ENCODE measurements at regions not wholly inside any gene's neighbourhood (a gene's known extent, or its start where the extent isn't known, plus 50 kb on each side); places are given as distances from the start of the nearest gene placed in this dataset.

DNA sequence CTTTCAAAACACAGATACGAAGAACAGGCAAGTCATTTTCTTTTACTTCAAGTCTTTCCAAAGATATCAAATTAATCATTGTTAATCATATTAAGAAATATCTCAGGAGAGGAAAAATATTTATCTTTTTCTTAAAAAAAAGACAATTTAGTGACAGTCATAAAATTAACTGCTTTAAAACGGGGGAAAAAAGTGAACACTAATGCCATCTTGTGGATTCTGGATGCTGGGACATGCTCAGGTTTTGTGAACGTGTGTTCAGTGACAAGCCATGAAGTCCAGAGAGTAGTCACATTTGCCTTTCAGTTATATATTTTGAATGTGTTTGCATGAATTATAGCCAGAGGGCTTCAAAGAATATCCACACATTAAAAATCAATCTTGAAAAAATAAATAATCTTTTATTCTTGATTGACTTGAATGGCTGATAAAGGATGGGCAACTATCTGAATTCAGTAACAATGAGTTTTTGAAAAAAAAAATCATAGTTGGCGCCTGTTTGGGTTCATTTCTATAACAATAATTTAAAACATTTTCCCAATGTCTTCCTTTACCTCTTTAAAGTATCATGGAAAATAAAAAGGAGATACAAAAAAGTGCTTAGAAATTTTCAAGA, 74.7 kb upstream of the NOX3 start:
- no peak for TF ChIP-seq POLR2A (IDR thresholded peaks at IDR 0.05)
- TF ChIP-seq, protein P1, sequence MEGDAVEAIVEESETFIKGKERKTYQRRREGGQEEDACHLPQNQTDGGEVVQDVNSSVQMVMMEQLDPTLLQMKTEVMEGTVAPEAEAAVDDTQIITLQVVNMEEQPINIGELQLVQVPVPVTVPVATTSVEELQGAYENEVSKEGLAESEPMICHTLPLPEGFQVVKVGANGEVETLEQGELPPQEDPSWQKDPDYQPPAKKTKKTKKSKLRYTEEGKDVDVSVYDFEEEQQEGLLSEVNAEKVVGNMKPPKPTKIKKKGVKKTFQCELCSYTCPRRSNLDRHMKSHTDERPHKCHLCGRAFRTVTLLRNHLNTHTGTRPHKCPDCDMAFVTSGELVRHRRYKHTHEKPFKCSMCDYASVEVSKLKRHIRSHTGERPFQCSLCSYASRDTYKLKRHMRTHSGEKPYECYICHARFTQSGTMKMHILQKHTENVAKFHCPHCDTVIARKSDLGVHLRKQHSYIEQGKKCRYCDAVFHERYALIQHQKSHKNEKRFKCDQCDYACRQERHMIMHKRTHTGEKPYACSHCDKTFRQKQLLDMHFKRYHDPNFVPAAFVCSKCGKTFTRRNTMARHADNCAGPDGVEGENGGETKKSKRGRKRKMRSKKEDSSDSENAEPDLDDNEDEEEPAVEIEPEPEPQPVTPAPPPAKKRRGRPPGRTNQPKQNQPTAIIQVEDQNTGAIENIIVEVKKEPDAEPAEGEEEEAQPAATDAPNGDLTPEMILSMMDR (IDR thresholded peaks at IDR 0.05), result peak; percentile 49 to 65 (median 49)
